ENCODE measurements at regions not wholly inside any gene's neighbourhood (a gene's known extent, or its start where the extent isn't known, plus 50 kb on each side); places are given as distances from the start of the nearest gene placed in this dataset.

- DNase-seq, result no peak
These were observed 720.0 kb upstream of the ADAMTS16 start for GRCh38 chr5:4420177-4420576.

- DNase-seq, result no peak
These were observed 719.4 kb upstream of the ADAMTS16 start for GRCh38 chr5:4420681-4421080.

- no peak for DNase-seq
These were observed 717.9 kb upstream of the ADAMTS16 start for GRCh38 chr5:4422247-4422646.

- no peak for DNase-seq
These were observed 715.2 kb upstream of the ADAMTS16 start for GRCh38 chr5:4424895-4425294.

- DNase-seq, result no peak
These were observed 699.6 kb upstream of the ADAMTS16 start for GRCh38 chr5:4440536-4440935.

GRCh38 chr5:4442221-4442620 is 697.9 kb upstream of the ADAMTS16 start:
- no peak for DNase-seq

DNA sequence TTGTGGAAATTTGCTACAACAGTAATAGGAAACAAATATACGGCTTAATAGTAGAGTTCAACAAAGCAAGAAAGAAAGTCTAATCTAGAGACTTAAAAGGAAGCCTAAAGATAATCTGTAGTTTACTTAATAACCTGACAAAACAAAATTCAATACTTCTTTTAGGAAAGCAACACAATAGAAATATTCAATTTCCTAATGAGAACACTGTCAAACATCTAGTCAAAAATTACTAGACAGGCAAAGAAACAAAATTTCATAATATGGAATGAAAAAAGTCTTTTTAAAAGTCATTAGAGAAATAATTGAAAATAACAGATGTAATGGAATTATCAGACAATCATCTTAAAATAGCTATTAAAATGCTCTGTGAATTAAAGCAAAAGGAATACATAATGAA is 692.5 kb upstream of the ADAMTS16 start:
- no peak for DNase-seq

GRCh38 chr5:4453655-4454054 is 686.5 kb upstream of the ADAMTS16 start:
- DNase-seq, result peak in 1 of 2 experiments; percentile 2

- no peak for DNase-seq
These were observed 660.7 kb upstream of the ADAMTS16 start for GRCh38 chr5:4479426-4479825.

DNA sequence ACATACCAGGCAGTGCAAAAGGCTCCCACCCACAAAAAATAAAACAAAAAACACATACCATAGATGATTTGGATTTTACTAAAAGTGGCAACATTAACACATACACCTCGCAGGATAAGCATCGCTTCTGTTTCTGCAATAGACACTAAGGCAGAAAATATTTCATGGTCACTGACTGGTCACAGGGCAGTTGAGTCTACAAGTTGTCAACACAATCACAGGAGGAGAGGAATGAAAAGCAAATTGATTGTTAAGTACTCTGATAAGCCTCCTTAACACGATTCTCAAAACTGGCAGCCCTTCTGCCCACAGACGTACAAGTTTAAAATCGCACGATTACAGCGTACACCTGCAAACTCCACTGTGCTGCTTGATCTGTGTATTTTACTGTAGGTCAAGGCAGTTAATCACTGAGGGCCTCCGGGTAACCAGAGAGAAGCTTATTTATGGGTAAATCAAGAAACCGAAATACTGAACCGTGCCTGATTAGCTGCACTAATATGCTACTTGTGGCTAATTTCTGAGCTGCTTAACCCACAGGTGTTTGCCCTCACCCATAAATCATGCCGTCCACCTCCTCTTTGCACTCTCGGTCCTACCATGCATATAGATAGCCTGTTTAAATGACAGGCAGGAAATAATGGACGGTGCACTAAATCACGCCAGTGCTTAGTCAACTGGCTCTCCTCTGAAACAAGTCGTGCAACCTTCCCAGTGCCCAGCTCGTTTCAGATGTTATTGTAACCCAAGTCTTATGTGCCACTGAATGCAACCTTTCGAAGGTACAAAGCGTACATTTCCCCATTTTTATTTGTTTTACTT is 659.4 kb upstream of the ADAMTS16 start:
- peak; percentile 52 to 57 for DNase-seq

- no peak for DNase-seq
These were observed 652.5 kb upstream of the ADAMTS16 start for GRCh38 chr5:4487581-4487980.

GRCh38 chr5:4511996-4512656 is 628.0 kb upstream of the ADAMTS16 start:
- peak; percentile 6 to 32 for DNase-seq

GRCh38 chr5:4513381-4513780 is 626.7 kb upstream of the ADAMTS16 start:
- DNase-seq, result no peak

DNA sequence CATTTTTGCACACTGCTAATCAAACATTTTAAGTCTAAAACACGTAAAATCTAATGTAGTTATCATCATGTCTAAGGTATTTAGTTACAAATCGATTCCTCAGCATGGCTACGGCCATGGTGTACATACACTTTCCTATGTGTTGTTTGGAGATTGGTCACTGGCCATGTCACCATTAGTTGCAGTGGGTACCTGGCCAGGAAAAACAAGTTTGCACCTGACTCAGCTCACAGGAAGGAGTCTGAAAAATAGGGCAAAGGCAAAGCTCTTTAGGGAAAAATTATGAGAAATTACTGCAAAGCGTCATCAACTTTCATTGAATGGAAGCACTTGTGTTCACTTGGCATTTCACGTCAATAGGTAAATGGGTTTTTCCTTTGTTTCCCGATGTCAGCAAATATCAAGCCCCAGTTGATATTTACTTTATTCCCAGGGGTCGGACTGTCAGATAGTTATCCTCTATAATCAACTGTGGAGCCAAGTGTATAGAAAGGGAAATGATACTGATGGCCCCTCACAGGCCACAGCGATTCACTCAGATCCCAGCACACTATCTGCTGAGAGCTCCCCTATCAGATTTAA is 626.0 kb upstream of the ADAMTS16 start:
- no peak for DNase-seq

GRCh38 chr5:4518903-4519672 is 621.0 kb upstream of the ADAMTS16 start:
- DNase-seq, result no peak

DNA sequence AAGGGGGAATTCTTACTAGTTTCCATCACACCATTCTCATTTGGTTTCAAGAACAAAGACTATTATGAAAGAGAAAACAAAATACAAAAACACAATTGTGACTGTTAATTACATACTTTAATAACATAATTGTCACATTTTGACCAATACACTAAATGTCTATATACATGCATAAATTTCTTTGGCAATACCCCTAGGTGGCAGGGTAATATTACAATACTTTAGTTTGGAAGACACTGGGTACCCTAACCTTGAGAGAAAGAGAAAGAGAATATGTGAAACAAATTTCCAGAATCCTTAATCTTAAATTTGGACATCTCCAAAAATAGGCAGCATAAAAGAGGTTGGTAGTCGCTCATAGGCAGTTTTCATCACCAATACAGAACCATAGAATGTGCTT is 619.6 kb upstream of the ADAMTS16 start:
- DNase-seq, result no peak

DNA sequence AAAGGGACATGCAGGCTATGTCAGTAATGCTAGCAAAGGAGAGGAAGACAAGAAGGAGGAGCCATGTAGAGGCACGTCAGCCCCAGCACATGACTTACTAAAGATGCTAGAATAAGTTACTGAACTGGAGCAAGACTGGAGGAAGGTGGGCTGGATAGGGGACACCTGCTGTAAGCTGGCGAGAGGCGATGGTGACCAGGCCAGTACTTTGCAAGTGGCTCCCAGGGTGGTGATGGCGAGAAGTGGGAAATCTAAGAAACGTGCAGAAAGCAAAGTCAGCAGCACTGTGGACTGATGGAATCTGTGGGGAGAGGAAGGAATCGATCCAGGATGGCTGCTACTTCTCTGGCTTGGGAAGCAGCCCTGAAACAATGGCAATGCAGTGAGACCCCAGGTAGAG is 617.1 kb upstream of the ADAMTS16 start:
- no peak for DNase-seq

DNA sequence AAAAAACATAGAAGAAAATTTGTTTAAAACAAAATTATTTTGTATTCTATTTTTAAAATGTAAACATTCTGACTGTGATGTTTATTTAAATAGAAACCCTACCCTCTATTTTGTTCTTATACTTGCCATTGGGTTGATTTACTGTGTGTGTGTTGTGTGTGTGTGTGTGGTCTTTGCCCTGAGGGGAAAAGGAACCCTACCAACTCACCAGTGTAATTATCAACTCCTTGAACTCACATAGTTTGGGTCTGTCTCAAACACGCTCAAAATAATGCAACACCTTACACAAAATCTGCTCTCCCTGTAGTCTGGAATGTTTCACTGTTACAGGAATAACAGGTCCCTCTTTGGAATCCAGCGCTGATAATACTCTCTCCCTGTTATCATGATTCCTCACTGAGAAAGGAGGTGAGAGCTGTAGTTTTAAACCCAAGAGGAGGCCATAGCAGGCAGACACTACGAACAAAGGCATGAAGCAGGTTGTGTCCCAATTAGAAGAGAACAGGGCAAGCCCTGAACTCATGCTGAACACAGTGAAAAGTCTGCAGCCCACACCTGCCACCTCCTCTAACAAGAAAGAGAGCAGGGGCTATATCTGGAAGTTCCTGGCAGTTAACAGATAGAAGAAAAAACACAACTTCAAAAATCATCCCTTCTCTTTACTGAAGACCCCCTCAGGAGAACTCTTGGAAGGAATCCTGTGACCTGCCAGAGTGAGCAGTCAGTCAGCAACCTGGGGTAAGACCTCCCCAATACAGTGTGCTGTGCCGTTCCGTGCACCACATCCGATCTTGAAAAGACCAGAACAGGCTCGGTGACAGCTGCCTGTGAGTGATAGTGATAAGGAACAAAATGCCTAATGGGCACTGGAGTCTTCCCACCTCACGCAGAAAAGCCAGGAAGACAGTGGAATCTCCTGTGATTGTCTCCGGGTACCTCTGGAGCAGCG is 608.1 kb upstream of the ADAMTS16 start:
- DNase-seq, result no peak

GRCh38 chr5:4532705-4533080 is 607.4 kb upstream of the ADAMTS16 start:
- DNase-seq, result no peak

DNA sequence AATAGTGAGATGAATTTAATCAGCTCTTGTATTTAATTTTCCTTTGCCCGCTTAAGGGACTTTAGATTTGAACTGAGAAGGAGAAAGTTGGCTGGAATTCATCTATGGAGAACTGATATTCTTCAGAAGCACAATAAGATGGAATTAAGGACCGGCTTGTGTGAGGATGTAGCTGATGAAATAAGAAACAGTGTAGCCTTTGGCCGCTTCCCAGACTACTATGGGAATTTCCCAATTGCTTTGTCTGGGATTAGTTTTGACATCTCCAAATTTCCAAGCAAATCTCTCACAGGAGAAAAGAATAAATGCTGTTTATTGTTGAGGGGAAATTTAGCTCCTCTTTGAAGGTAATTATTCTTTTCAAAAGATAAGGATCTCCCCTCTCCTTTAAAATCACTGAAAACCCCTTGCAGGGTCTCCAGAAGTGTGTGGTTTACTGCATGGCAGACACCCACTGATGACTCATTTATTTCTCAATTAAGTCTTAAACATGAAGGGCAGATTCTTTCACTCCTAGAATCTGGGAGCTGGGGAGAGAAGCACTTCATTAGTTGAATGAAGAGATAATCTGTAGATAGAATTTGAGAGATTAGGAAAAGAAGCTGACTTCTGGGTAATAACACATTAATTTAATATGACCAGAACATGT is 606.5 kb upstream of the ADAMTS16 start:
- no peak for DNase-seq

DNA sequence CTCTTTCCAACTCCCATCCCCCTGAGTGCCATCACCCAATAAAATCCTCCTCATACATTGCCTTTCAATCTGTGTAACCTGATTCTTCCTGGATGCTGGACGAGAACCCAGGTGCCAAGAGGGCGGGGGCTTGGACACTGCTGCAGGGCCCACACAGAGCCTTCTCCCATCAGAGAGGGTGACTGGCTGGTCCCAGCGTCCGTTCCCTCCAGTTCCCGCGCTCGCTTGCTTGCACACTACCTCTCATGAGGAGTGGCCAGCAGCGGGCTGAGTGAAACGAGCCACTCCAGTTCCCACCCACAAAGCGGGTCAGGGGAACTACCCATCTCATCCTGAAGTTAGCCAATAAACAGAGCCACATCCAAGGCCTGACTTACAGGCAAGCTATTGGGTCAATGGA is 602.6 kb upstream of the ADAMTS16 start:
- DNase-seq, result no peak

Data from SHP77 (cell line).